Endodermal cell (in vitro differentiated cells): ENCODE measurements at regions not wholly inside any gene's neighbourhood (a gene's known extent, or its start where the extent isn't known, plus 50 kb on each side); places are given as distances from the start of the nearest gene placed in this dataset.

Source experiments
- DNase-seq: peaks from one replicate; pipeline ENCODE4 v3.0.0-alpha.2; 2017
- H3K27ac ChIP-seq: 2 replicates; pipeline ENCODE4 v1.5.1; 2013; ENCODE audit warnings: mild to moderate bottlenecking, low read depth, low read length, moderate library complexity
- H3K27me3 ChIP-seq: 2 replicates; pipeline ENCODE4 v1.6.1; 2013; ENCODE audit warnings: mild to moderate bottlenecking, low read length, moderate library complexity; ENCODE audit not compliant: insufficient read depth, control insufficient read depth, poor library complexity, severe bottlenecking
- H3K36me3 ChIP-seq: 2 replicates; pipeline ENCODE4 v1.7.0; 2013; ENCODE audit warnings: mild to moderate bottlenecking, low read length, moderate library complexity; ENCODE audit not compliant: control insufficient read depth, insufficient read depth
- H3K4me1 ChIP-seq: one replicate; pipeline ENCODE4 v1.7.0; 2013; ENCODE audit warnings: low read length; ENCODE audit not compliant: control insufficient read depth, insufficient read depth
- H3K4me3 ChIP-seq: 2 replicates; pipeline ENCODE4 v1.5.1; 2013; ENCODE audit warnings: mild to moderate bottlenecking, low read length, moderate library complexity
- H3K9ac ChIP-seq: 2 replicates; pipeline ENCODE4 v1.6.1; 2013; ENCODE audit warnings: mild to moderate bottlenecking, low read length, moderate library complexity; ENCODE audit not compliant: poor library complexity, severe bottlenecking; ENCODE audit errors: extremely low read depth
- H3K9me3 ChIP-seq: 2 replicates; pipeline ENCODE4 v1.6.1; 2013; ENCODE audit warnings: mild to moderate bottlenecking, low read length, moderate library complexity; ENCODE audit not compliant: control insufficient read depth
- H3K27ac Mint-ChIP-seq: 2 replicates; pipeline ENCODE4 v1.8.0; 2020; ENCODE audit warnings: mixed read lengths
- H3K27me3 Mint-ChIP-seq: 2 replicates; pipeline ENCODE4 v1.8.0; 2021; ENCODE audit warnings: mild to moderate bottlenecking, mixed read lengths; ENCODE audit not compliant: insufficient read depth
- H3K36me3 Mint-ChIP-seq: 2 replicates; pipeline ENCODE4 v1.8.0; 2020; ENCODE audit warnings: low read depth, mixed read lengths
- H3K4me1 Mint-ChIP-seq: 2 replicates; pipeline ENCODE4 v1.8.0; 2020; ENCODE audit warnings: mixed read lengths
- H3K4me3 Mint-ChIP-seq: 2 replicates; pipeline ENCODE4 v1.8.0; 2020; ENCODE audit warnings: mild to moderate bottlenecking, moderate library complexity, mixed read lengths
- H3K9me3 Mint-ChIP-seq: 2 replicates; pipeline ENCODE4 v1.8.0; 2020; ENCODE audit warnings: mild to moderate bottlenecking, mixed read lengths
- WGBS, 2 experiments: methylation state at CpG; one replicate each; pipeline versions ENCODE4 v1.1.5 to v1.1.7; 2013; ENCODE audit warnings: missing lambda C conversion rate in 2 of 2, mixed read lengths in 1 of 2; ENCODE audit not compliant: insufficient coverage in 1 of 2, insufficient read length in 1 of 2; 5-methylcytosine and 5-hydroxymethylcytosine counted together
- TF ChIP-seq, protein P1 (sequence below): fragments of 200-600 bp; sonication (generic); conservative IDR thresholded peaks from 2 replicates; pipeline ENCODE4 v1.5.0; 2021; ENCODE audit warnings: antibody characterized with exemption, mild to moderate bottlenecking

DNA sequence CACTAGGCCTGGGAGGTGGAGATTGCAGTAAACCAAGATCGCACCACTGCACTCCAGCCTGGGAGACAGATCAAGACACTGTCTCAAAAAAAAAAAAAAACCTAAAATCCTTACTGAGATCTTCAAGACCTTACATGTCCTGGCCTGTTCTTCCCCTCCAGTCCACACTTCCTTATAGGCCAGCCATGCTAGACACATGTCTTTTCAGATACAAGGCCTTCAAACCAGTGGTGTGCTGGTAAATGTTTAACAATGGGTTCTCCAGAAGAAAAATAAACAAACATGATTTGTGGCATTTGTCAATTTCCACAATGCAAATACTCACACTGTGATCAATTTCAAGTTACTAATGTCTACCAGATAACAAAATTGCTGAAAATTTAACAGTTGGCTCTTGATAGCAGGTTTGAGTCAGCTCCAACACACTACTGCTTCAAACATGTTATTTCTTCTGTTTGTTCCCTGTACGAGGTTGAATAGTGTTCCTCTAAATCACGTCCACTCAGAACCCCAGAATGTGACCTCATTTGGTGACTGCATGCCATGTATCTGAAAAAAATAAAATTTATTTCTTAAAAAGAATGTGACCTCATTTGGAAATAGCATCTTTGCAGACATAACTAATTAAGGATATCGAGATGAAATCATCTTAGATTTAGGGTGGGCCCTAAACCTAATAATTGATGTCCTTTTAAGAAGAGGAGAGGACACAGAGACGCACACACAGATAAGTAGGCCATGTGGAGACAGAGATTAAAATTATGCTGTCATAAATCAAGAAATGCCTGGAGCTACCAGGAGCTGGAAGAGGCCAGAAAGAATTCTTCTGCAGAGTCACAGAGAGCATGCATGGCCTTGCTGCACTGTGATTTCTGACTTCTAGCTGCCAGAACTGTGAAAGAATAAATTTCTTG, 144.4 kb downstream of the ZNF674 start:
- H3K27ac Mint-ChIP-seq, result no peak overlapping the region
- peaks cover 74% of the 10 kb centered on the region for H3K9me3 Mint-ChIP-seq
- no peaks in the 10 kb centered on the region for H3K4me1 ChIP-seq
- TF ChIP-seq, protein P1, sequence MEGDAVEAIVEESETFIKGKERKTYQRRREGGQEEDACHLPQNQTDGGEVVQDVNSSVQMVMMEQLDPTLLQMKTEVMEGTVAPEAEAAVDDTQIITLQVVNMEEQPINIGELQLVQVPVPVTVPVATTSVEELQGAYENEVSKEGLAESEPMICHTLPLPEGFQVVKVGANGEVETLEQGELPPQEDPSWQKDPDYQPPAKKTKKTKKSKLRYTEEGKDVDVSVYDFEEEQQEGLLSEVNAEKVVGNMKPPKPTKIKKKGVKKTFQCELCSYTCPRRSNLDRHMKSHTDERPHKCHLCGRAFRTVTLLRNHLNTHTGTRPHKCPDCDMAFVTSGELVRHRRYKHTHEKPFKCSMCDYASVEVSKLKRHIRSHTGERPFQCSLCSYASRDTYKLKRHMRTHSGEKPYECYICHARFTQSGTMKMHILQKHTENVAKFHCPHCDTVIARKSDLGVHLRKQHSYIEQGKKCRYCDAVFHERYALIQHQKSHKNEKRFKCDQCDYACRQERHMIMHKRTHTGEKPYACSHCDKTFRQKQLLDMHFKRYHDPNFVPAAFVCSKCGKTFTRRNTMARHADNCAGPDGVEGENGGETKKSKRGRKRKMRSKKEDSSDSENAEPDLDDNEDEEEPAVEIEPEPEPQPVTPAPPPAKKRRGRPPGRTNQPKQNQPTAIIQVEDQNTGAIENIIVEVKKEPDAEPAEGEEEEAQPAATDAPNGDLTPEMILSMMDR, result no peak
- no peak overlapping the region for H3K9ac ChIP-seq
- H3K9me3 ChIP-seq, result peaks cover 22% of the 10 kb centered on the region
- DNase-seq, result no peak
- H3K27ac ChIP-seq, result no peak overlapping the region
- H3K27me3 ChIP-seq, result no peaks in the 10 kb centered on the region
- H3K4me3 Mint-ChIP-seq, result no peak overlapping the region
- whole genome bisulfite sequencing, 2 experiments, result 96 to 100% methylated on average over 1 to 2 of the region's 5 CpGs
- peaks cover 3% of the 10 kb centered on the region for H3K36me3 Mint-ChIP-seq
- no peaks in the 10 kb centered on the region for H3K4me1 Mint-ChIP-seq
- H3K27me3 Mint-ChIP-seq, result no peaks in the 10 kb centered on the region
- H3K4me3 ChIP-seq, result no peak overlapping the region
- no peaks in the 10 kb centered on the region for H3K36me3 ChIP-seq

DNA sequence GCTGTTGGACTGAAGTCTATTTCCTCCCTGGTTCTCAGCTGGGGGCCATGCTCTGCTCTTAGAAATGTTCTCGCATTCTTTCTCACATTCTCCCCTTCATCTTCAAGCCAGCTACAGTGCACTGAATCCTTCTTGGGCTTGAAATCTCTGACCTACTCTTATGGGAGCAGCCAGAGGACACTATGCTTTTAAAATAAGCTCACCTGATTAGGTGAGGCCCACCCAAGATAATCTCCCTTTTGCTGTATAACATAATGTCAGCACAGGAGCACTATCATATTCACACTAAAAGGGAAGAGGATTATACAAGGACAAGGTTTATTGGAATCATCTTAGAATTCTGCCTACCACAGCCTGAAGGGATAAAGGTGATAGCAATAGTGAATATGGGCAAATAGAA, 146.3 kb downstream of the ZNF674 start:
- Mint-ChIP-seq H3K4me3 (no peak overlapping the region), H3K4me1 (no peaks in the 10 kb centered on the region), H3K36me3 (peaks cover 5% of the 10 kb centered on the region), H3K27me3 (no peaks in the 10 kb centered on the region), H3K9me3 (peaks cover 71% of the 10 kb centered on the region), H3K27ac (no peak overlapping the region)
- no peak for DNase-seq
- H3K27ac ChIP-seq, result no peak overlapping the region
- no peaks in the 10 kb centered on the region for H3K36me3 ChIP-seq
- no peak overlapping the region for H3K4me3 ChIP-seq
- H3K4me1 ChIP-seq, result no peaks in the 10 kb centered on the region
- H3K9ac ChIP-seq, result no peak overlapping the region
- TF ChIP-seq, protein P1, result no peak
- H3K27me3 ChIP-seq, result no peaks in the 10 kb centered on the region
- peaks cover 22% of the 10 kb centered on the region for H3K9me3 ChIP-seq
- WGBS, 2 experiments, result 100% methylated on average over 1 of the region's 1 CpG; no CpG with 5 or more reads in 1 of the 2 experiments

DNA sequence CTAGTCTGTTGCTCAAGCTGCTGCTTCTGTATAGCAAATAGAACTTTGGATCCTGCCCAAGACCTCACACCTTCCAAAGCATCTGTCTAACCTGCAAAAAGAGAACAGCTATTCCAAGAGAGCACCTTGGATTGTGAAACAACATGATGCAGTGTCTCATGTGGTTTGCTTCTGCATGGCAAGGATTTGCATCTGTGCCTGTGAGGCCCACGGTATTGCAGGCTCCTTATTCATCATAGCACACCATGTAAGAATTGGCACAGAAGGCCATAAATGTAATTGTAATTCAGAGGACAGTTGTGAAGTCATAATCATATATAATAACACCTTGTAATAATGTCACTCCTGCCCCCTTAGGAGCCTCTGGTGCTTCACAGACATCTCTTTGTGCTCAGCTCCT, 147.1 kb downstream of the ZNF674 start:
- WGBS, 2 experiments, result no CpG with 5 or more reads among the region's 1 CpG
- no peaks in the 10 kb centered on the region for H3K36me3 ChIP-seq
- H3K27me3 Mint-ChIP-seq, result no peaks in the 10 kb centered on the region
- H3K4me1 Mint-ChIP-seq, result no peaks in the 10 kb centered on the region
- peaks cover 77% of the 10 kb centered on the region for H3K9me3 Mint-ChIP-seq
- no peak overlapping the region for H3K27ac ChIP-seq
- no peak overlapping the region for H3K4me3 ChIP-seq
- H3K36me3 Mint-ChIP-seq, result peaks cover 5% of the 10 kb centered on the region
- H3K27ac Mint-ChIP-seq, result no peak overlapping the region
- TF ChIP-seq, protein P1, result no peak
- H3K4me3 Mint-ChIP-seq, result no peak overlapping the region
- no peak for DNase-seq
- no peak overlapping the region for H3K9ac ChIP-seq
- H3K27me3 ChIP-seq, result no peaks in the 10 kb centered on the region
- no peaks in the 10 kb centered on the region for H3K4me1 ChIP-seq
- H3K9me3 ChIP-seq, result peaks cover 22% of the 10 kb centered on the region
